K562 (cell line): ENCODE measurements at regions not wholly inside any gene's neighbourhood (a gene's known extent, or its start where the extent isn't known, plus 50 kb on each side); places are given as distances from the start of the nearest gene placed in this dataset.

Experiments used
- ATAC-seq: fragments of 200-7000 bp; cut with Tn5 transposase; 3 replicates; pipeline ENCODE4 v1.9.1; 2020; ENCODE audit warnings: moderate library complexity
- BruUV-seq: library from RNA; stranded (reverse); fragments of 400-500 nt; replicated peaks from 2 replicates; lab custom pipeline; 2021; lab: Mats Ljungman, UMichigan
- CTCF ChIA-PET: fragments of 300-600 bp; formaldehyde crosslinking; extraction: SDS; loops from one replicate; lab custom pipeline; 2021; ENCODE audit warnings: low intra/inter-chr PET ratio; lab: Yijun Ruan, JAX
- POLR2A ChIA-PET: fragments of 300-600, 350-650 bp; sonication (Branson Sonifier 250); formaldehyde crosslinking; extraction: SDS; loops from one replicate; lab custom pipeline; 2021; ENCODE audit warnings: antibody characterized with exemption, inconsistent platforms; lab: Yijun Ruan, JAX
- DNase-seq, 4 experiments: peaks; one replicate each; pipeline versions ENCODE4 v3.0.0 to v3.0.0-alpha.2; 2011 to 2018; ENCODE audit warnings: low spot score in 3 of 4, mixed read lengths in 3 of 4; ENCODE audit errors: extremely low read depth in 1 of 4
- FAIRE-seq: peaks from 2 replicates; lab custom pipeline; 2011; peaks lifted over from hg19 to GRCh38; lab: Jason Lieb, UNC
- H2AFZ ChIP-seq: 2 replicates; pipeline ENCODE4 v1.6.0; 2011; ENCODE audit warnings: low read depth, low read length, control low read depth, inconsistent platforms
- H3K27ac ChIP-seq: fragments of 200-600 bp; 3 replicates; pipeline ENCODE4 v1.8.0; 2011; ENCODE audit warnings: low read depth, mild to moderate bottlenecking, control low read depth, inconsistent platforms, low read length, moderate library complexity, mixed read lengths; ENCODE audit errors: extremely low read depth
- H3K27me3 ChIP-seq, 2 experiments: fragments of 300-600 bp in 1 of 2; 2 replicates in 1 of 2; 3 replicates in 1 of 2; pipeline versions ENCODE4 v1.6.0 to v1.8.0; 2011; ENCODE audit warnings: inconsistent platforms in 2 of 2, low read length in 2 of 2, mild to moderate bottlenecking in 1 of 2, mixed read lengths in 1 of 2, moderate library complexity in 1 of 2; ENCODE audit not compliant: control insufficient read depth in 2 of 2, insufficient read depth in 2 of 2
- H3K36me3 ChIP-seq: fragments of 300-600 bp; 3 replicates; pipeline ENCODE4 v1.8.0; 2011; ENCODE audit warnings: mild to moderate bottlenecking, low read length, inconsistent platforms; ENCODE audit not compliant: control insufficient read depth, insufficient read depth
- H3K4me1 ChIP-seq, 2 experiments: fragments of 200-600 bp in 1 of 2; replicated peaks in 1 of 2; 2 replicates in 1 of 2; 3 replicates in 1 of 2; pipeline versions ENCODE4 v1.5.1 to v1.8.0; 2011; ENCODE audit warnings: inconsistent platforms in 2 of 2, low read length in 2 of 2, mild to moderate bottlenecking in 1 of 2, mixed read lengths in 1 of 2, moderate library complexity in 1 of 2; ENCODE audit not compliant: control insufficient read depth in 2 of 2, insufficient read depth in 2 of 2
- H3K4me2 ChIP-seq: 2 replicates; pipeline ENCODE4 v1.6.1; 2011; ENCODE audit warnings: low read length, control low read depth, inconsistent platforms, mixed read lengths; ENCODE audit not compliant: insufficient read depth
- H3K4me3 ChIP-seq: fragments of 200-600 bp; sonication (generic), shearing (Covaris generic); 2 replicates; pipeline ENCODE4 v1.5.1; 2016; ENCODE audit warnings: control low read depth, inconsistent platforms
- H3K79me2 ChIP-seq: fragments of 200-600 bp; 3 replicates; pipeline ENCODE4 v1.8.0; 2011; ENCODE audit warnings: low read length, inconsistent platforms; ENCODE audit not compliant: control insufficient read depth, insufficient read depth
- H3K9ac ChIP-seq, 2 experiments: 2 replicates each; pipeline versions ENCODE4 v1.6.0 to v1.6.1; 2011; ENCODE audit warnings: low read depth in 2 of 2, low read length in 2 of 2, control low read depth in 1 of 2, inconsistent platforms in 1 of 2, mild to moderate bottlenecking in 1 of 2, mixed read lengths in 1 of 2; ENCODE audit not compliant: insufficient read depth in 1 of 2
- H3K9me1 ChIP-seq: one replicate; pipeline ENCODE4 v1.6.0; 2011; ENCODE audit warnings: inconsistent platforms, mild to moderate bottlenecking, low read length, moderate library complexity; ENCODE audit not compliant: control insufficient read depth, insufficient read depth
- H3K9me3 ChIP-seq: replicated peaks from 2 replicates; pipeline ENCODE4 v1.5.1; 2011; ENCODE audit warnings: low read depth, low read length, inconsistent platforms; ENCODE audit not compliant: control insufficient read depth, insufficient read depth
- H4K20me1 ChIP-seq: replicated peaks from 2 replicates; pipeline ENCODE4 v1.6.1; 2011; ENCODE audit warnings: low read length, inconsistent platforms, mixed read lengths; ENCODE audit not compliant: control insufficient read depth, insufficient read depth
- AFF1 ChIP-seq, 2 experiments: fragments of 450-650 bp; IDR thresholded peaks; 2 replicates each; pipeline ENCODE4 v1.6.1; 2018; ENCODE audit warnings: mild to moderate bottlenecking in 2 of 2, low read depth in 1 of 2; ENCODE audit not compliant: partially characterized antibody in 2 of 2
- CEBPZ ChIP-seq: fragments of 150-350 bp; IDR thresholded peaks from 2 replicates; pipeline ENCODE4 v1.6.1; 2014; ENCODE audit warnings: low read depth, mild to moderate bottlenecking, low read length, borderline replicate concordance
- CHD2 ChIP-seq: IDR thresholded peaks from 2 replicates; pipeline ENCODE4 v1.6.1; 2011; ENCODE audit warnings: low read depth, low read length
- DIDO1 ChIP-seq: fragments of 450-650 bp; IDR thresholded peaks from 2 replicates; pipeline ENCODE4 v1.6.1; 2016; ENCODE audit warnings: low read depth, missing biosample characterization, missing genetic modification characterization
- DMBX1 ChIP-seq: fragments of 250-450 bp; sonication (Bioruptor Pico); IDR thresholded peaks from 2 replicates; pipeline ENCODE4 v1.8.0; 2022; ENCODE audit warnings: inconsistent platforms, mild to moderate bottlenecking, moderate library complexity, borderline replicate concordance
- HDAC8 ChIP-seq: fragments of 450-650 bp; IDR thresholded peaks from 2 replicates; pipeline ENCODE4 v1.6.1; 2016; ENCODE audit warnings: mild to moderate bottlenecking, missing genetic modification characterization, moderate library complexity, missing compliant biosample characterization
- NCOR1 ChIP-seq: fragments of 450-650 bp; IDR thresholded peaks from 2 replicates; pipeline ENCODE4 v1.6.1; 2016; ENCODE audit warnings: mild to moderate bottlenecking, moderate library complexity
- NR1H2 ChIP-seq: sonication (generic); formaldehyde crosslinking; IDR thresholded peaks from 2 replicates; pipeline ENCODE4 v1.4.0; 2020; ENCODE audit warnings: mild to moderate bottlenecking, missing genetic modification reagents
- PRPF4 ChIP-seq: fragments of 200-400 bp; formaldehyde crosslinking; IDR thresholded peaks from one replicate; pipeline ENCODE4 v1.6.1; 2017; ENCODE audit warnings: low read length, low read depth, mild to moderate bottlenecking; ENCODE audit not compliant: insufficient read depth, poor library complexity, severe bottlenecking
- TAF15 ChIP-seq: fragments of 200-400 bp; formaldehyde crosslinking; IDR thresholded peaks from 2 replicates; pipeline ENCODE4 v1.6.1; 2017; ENCODE audit warnings: mild to moderate bottlenecking, low read depth, low read length, moderate library complexity
- USF2 ChIP-seq: sonication (generic); formaldehyde crosslinking; IDR thresholded peaks from 2 replicates; pipeline ENCODE4 v1.5.0; 2020; ENCODE audit warnings: missing genetic modification reagents
- ZNF175 ChIP-seq: fragments of 200-800 bp; sonication (Bioruptor generic); IDR thresholded peaks from 2 replicates; pipeline ENCODE4 v1.6.1; 2016; ENCODE audit warnings: low read depth, mild to moderate bottlenecking, missing genetic modification characterization, missing compliant biosample characterization
- ZNF785 ChIP-seq: fragments of 250-450 bp; sonication (Bioruptor Pico); IDR thresholded peaks from 2 replicates; pipeline ENCODE4 v1.4.0; 2020; ENCODE audit warnings: mild to moderate bottlenecking
- ZZZ3 ChIP-seq: fragments of 450-650 bp; IDR thresholded peaks from 2 replicates; pipeline ENCODE4 v1.6.1; 2016; ENCODE audit warnings: antibody characterized with exemption, mild to moderate bottlenecking, moderate library complexity
- WGBS: fragments of 100-300 bp; shearing (Covaris generic); methylation state at CpG from one replicate; pipeline ENCODE4 v1.1.6; 2016; ENCODE audit warnings: low coverage, mixed read lengths; ENCODE audit not compliant: insufficient coverage; ENCODE audit errors: missing lambda C conversion rate; 5-methylcytosine and 5-hydroxymethylcytosine counted together
- in situ Hi-C: fragments of 300-500 bp; cut with MboI; formaldehyde crosslinking; loops from 4 replicates; pipeline ENCODE4 v1.15.0; 2018; ENCODE audit warnings: inconsistent platforms, mixed read lengths
- intact Hi-C: fragments of 100-400 bp; cut with micrococcal nuclease; formaldehyde crosslinking; loops from 2 replicates; pipeline ENCODE4 v1.14.2; 2022

GRCh38 chr13:84080748-84081530 lies 198.7 kb upstream of the SLITRK1 start:
- H3K27me3 ChIP-seq: no peaks in the 10 kb centered on the region
- H3K27ac ChIP-seq: no peak overlapping the region
- H3K9ac ChIP-seq: no peak overlapping the region
- no TSS peak for BruUV-seq
- in situ Hi-C loops: no loop called here
- H3K4me1 ChIP-seq: no peaks in the 10 kb centered on the region
- no peak overlapping the region for H2AFZ ChIP-seq
- DNase-seq (no peak), FAIRE-seq (no peak), ATAC-seq (no peak)
- no peak overlapping the region for H3K4me2 ChIP-seq
- H4K20me1 ChIP-seq: no peaks in the 10 kb centered on the region
- POLR2A ChIA-PET: no interaction called here
- CTCF ChIA-PET: no interaction called here
- no peak for TF ChIP-seq NCOR1
- no peak for TF ChIP-seq HDAC8
- TF ChIP-seq ZZZ3: no peak
- no peak for TF ChIP-seq TAF15
- no peak for TF ChIP-seq DIDO1 (tag)
- TF ChIP-seq ZNF785 (CRISPR knock-in tag): no peak
- TF ChIP-seq AFF1 (IDR thresholded peaks at IDR 0.05; ENCODE audit: low read depth in 1 of 2, partially characterized antibody in 2 of 2): no peak
- no peak for TF ChIP-seq NR1H2 (CRISPR knock-in tag)
- no peak for TF ChIP-seq CHD2
- TF ChIP-seq DMBX1 (CRISPR knock-in tag): no peak
- TF ChIP-seq PRPF4: no peak
- TF ChIP-seq CEBPZ: no peak
- TF ChIP-seq USF2 (CRISPR knock-in tag): no peak
- TF ChIP-seq ZNF175 (CRISPR knock-in tag): no peak
- no peaks in the 10 kb centered on the region for H3K79me2 ChIP-seq
- H3K36me3 ChIP-seq: no peaks in the 10 kb centered on the region
- no peak overlapping the region for H3K4me3 ChIP-seq
- no peaks in the 10 kb centered on the region for H3K9me1 ChIP-seq
- 0% methylated on average over 6 of the region's 7 CpGs for WGBS
- intact Hi-C loops: no loop called here
- H3K9me3 ChIP-seq: no peaks in the 10 kb centered on the region
